ENCODE measurements at regions not wholly inside any gene's neighbourhood (a gene's known extent, or its start where the extent isn't known, plus 50 kb on each side); places are given as distances from the start of the nearest gene placed in this dataset.
"Not testable (repeated sequence)": the region's sequence is repeated elsewhere in the genome, so short reads cannot be mapped to it uniquely, and the experiment has no call there.

DNA sequence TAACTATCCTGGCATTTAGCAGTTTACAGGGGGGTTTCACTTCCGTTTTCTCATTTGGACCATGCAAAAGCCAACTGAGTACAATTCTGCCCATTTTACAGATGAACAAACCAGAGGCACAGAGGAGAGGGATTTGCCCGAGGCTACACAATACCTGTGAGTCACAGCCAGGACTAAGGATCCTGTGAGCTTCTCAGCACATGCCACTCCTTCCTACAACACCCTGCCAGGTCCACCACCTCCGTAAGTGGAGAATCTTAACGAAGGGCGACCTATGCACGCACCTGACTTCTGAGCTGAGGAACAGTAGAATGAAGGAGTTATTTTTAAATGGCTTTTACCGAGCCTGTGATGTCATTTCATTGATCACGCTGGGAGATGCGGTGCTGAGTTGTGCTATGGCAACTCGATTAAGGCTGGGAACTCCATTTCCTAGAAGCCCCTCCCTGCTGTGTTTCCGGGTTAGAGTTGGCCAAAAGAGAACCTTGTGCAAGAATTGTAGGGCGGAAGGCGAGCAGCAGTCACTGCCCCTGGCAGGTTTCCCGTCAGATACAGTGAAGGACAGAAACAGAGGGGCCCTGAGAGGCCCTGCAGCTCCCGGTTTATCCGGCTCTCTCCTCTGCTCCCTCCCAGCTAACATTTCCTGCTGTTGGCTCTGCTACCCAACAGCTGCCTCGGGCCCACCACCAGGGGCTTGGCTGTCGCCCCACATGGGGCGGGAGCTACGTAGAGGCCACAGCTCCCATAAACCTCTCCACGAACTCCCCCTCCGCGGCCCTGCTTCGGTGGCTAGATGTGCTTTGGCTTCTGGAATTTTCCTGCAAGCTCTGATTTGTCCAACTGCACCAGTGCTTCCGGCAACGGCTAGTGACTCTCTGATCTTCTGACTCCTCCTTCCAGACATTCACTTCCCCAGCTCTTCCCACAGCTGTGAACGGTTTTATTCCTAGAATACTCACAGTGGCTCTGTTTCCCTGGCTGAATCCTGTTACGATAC is 75.1 kb upstream of the USP9X start:
- DNase-seq: no peak

DNA sequence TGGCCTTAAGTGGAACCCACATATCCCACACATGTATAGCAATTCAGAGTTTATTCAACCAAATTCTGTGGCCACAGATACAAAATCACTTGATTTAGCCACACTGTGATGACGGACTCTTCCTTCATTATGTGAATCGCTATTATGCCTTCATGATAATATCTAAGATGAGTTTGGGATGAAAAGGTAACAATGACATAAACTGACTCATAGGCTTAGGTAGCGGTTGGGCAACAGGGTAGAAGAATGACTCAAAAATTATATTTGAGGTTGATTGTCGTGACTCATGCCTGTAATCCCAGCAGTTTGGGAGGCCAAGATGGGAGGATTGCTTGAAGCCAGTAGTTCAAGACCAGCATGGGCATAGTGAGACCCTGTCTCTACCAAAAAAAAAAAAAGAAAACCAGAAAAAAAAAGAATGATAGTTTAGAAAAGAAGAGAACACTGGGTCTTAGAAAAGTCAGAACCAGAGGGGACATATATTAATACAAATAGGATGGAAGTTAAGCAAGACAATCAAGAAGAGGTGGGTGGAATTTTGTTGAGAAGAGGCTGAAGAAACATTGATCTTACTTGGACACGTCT is 70.4 kb upstream of the USP9X start:
- DNase-seq: no peak

DNA sequence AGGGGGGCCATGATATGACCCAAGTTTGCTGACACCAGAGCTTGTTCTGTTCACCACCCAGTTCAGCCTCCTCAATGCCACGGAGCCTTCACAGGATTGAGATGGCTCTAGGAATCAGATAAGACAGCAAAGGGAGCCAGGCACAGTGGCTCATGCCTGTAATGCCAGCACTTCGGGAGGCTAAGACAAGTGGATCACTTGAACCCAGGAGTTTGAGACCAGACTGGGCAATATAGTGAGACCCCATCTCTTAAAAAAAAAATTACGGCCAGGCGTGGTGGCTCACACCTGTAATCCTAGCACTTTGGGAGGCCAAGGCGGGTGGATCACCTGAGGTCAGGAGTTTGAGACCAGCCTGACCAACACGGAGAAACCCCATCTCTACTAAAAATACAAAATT is 67.5 kb upstream of the USP9X start:
- DNase-seq: not testable (repeated sequence)

DNA sequence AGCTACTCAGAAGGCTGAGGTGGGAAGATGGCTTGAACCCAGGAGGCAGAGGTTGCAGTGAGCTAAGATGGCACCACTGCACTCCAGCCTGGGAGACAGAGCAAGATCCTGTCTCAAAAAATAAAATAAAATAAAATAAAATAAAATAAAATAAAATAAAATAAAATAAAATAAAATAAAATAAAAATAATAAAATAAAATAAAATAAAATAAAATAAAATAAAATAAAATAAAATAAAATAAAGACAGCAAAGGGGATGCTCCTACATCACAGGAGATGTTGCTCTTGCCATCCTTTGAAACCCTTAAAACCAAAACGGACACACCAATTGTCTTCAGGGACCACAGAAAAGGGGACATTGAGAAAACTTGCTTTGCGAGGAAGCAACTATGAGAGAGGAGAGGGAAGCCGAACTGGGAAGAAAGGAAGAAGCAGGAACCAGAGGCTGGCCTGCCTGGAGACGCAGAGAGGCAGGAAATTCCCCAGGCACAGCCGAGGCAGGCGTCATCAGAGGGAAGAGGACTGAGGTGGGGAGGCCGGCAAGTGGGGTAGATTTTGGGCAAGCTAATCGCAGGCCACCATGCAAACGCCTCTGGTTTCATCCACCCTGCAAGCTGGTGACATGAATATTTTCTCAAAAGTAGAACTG is 66.7 kb upstream of the USP9X start:
- DNase-seq: not testable (repeated sequence)

DNA sequence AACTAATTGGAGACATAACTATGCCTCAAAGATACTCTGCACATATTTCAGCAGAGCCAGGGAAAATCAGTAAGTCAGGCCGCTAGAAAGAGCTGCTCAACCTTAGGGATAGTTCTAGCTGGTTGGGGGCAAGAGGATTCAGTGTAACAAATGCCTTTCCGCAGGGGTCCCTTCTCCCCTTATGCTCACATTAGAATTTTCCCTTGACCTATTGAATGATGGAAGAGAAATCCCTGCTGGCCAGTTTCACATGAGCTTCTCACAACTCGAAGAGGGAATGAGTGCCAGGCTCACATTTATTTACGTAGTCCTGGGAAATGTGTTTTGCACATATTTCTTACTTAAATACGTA is 66.2 kb upstream of the USP9X start:
- no peak for DNase-seq

DNA sequence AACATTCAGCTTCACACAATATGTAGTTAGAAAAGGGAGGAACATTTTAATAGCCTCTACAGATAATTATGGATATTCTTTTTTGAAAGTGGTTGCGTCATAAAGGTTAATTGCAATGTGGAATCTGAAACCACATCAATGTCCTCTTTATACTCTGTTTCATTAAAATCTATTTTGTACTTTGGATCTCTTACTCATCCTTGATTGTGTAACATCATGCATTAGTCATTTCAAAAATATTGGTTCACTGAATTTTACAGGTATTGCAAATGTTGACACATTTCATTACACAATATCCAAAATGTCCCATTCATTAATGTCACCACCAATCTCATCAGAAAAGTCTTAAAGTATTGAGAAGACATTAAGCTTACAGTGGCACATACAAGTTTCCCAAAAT is 62.7 kb upstream of the USP9X start:
- no peak for DNase-seq

DNA sequence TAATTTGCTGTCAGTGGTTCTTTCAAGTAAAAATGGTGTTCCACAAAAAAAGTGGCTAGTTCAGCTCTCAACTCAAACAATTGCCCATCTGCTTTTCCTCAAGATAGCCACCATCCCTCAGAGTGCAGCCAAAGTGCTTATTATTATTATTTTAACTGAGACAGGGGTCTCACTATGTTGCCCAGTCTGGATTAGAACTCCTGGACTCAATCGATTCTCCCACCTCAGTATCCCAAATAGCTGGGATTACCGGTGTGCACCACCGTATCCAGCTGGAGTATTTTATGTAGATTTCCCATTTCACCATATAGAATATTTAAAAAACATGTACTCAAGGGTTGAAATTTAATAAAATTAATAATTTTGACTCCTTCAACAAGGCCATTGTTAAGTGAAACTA is 62.1 kb upstream of the USP9X start:
- no peak for DNase-seq

DNA sequence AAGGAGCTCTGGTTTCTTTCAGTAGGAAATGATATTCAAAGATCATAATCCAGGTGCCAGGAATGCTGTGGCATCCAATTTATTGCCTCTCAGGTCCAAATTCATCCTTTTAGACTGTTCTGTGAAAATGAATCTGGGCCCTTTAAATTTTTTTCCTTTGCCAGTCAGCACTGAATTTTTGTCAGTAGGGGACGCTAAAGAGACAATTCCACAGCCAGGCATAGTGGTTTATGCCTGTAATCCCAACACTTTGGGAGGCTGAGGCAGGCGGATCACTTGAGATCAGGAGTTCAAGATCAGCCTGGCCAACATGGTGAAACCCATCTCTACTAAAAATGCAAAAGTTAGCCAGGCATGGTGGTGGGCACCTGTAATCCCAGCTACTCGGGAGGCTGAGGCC is 60.9 kb upstream of the USP9X start:
- not testable (repeated sequence) for DNase-seq

DNA sequence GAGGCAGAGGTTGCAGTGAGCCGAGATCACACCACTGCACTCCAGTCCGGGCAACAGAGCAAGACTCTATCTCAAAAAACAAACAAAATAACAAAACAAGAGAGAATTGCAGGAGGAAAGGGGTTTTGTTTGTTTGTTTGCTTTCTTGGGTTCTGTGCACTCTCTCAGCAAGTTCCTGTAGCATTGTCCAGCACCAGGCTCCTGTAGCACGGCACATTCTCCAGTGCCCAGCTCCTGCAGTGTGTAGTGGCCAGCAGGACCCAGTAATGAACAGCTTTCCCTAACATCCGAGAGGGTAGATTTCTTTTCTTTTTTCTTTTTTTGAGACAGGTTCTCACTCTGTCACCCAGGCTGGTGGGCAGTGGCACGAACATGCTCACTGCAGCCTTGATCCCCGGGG is 60.5 kb upstream of the USP9X start:
- DNase-seq: no peak

DNA sequence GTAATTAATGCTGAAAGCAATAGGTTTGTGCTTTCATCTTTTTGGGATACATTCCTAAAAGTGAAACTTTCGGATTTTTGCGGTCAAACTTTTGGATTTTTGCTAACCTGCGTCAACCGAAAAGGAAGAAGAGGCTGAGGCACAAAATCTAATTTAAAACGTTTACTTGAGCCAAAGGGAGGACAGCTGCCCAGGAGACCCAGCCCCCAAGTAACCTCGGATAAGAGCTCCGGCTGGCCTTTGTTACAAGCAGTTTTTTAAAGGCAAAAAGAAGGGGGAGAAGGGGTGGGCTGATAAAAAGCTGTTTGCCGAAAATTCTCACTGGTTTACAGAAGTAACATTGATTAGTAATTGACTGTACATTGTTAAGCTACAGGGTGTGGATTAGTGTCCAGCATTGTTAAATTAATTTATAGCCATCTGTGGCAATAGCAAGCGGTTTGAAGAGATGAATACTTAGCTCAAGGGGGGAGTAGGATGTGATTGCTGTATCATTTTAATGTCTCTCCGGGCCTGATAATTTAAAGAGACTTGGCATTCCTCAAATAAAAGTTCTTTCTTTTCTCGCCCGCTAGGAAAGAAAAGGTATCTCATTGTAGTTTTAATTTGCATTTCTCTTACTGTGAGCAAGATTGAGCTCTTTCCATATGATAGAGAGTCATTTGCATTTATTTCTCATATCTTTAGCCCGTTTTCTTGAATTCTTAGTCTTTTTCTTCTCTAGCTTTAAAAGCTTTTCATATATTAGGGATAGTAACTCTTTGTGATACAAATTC is 59.1 kb upstream of the USP9X start:
- DNase-seq: no peak

DNA sequence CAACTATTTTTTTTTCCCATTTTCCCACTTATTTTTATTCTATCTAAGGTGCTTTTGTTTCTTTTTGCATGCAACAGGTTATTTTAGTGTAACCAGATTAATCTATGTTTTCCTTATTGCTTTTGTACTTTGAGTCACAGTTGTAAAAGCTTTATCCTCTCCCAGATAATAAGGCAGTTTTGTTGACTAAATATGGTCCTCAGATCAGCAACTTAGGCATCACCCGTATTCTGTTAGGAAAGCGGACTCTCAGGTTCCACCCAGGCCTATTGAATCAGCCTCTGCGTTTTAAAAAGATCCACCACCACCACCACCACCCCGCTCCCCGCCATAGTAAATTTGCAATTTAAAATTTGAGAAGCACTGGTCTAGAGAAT is 58.6 kb upstream of the USP9X start:
- DNase-seq: no peak

DNA sequence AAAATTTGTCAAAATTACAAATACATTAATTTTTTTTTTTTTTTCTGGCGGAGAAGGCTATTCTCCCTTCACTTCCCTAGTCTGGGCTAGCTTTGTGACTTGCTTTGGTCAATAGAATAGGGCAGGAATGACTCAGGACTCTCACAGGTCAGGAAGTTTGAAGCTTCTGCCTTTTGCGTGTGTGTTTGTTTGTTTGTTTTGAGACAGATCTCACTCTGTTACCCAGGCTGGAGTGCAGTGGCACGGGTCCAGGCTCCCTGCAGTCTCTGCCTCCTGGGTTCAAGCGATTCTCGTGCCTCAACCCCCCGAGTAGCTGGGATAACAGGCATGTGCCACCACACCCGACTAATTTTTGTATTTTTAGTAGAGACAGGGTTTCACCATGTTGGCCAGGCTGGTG is 55.9 kb upstream of the USP9X start:
- no peak for DNase-seq

DNA sequence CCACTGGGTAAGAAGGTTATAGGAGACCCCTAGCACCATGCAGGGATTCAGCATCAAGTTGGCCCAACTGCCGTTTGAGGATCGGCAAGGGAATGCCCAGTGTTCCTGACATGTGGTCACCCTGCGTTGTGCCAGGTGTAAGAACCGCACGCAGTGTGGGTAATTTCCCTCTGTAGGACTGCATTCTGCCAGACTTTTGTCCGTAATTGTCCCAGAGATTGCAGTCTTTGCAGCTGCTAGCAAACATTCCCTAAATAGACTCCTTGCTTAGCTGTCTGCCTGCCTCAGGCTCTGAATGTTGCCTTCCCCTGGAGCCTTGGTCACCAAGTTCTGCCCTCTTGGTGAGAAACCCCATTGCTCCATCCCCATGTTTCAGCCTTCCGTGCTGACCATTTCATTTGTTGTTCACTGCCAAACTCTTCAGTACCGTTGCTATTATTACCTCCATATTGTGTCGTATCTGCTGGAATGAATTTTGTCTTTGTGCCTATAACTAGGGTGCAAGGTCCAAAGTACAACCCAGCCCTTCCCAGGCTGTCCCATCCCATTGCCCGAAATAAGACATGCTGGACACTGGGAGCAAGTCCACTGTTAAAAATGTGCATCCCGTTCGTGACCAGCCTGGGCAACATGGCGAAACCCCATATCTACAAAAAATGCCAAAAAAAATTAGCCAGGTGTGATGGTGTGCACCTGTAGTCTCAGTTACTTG is 53.8 kb upstream of the USP9X start:
- no peak for DNase-seq

DNA sequence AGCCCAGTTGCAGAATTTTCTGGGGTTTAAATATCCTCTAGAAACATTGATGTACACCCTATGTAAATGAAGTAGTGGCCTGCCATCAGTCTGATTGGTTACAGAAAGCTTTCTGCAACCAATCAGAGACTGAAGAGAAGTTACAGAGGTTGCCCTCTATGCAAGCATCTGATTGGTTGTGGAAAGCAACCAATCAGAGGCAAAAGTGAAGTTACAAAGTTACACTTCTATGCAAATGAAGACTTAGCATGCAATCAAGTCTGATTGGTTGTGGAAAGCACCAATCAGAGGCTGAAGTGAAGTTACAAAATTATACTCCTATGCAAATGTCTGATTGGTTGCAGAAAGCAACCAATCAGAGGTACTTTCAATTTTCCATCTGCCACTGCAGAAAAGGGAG is 51.9 kb upstream of the USP9X start:
- DNase-seq: no peak

DNA sequence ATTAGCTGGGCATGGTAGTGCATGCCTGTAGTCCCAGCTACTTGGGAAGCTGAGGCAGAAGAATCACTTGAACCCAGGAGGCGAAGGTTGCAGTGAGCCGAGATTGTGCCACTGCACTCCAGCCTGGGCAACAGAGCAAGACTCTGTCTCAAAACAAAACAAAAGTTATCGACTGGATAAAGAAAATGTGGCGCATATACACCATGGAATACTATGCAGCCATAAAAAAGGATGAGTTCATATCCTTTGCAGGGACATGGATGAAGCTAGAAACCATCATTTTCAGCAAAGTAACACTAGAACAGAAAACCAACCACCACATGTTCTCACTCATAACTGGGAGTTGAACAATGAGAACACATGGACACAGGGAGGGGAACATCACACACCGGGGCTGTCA is 50.3 kb upstream of the USP9X start:
- not testable (repeated sequence) for DNase-seq

All from NCI-H526 treated with DMSO at 0.1 percent for 48 hours (cell line).